T-cell (primary cell): ENCODE measurements at regions not wholly inside any gene's neighbourhood (a gene's known extent, or its start where the extent isn't known, plus 50 kb on each side); places are given as distances from the start of the nearest gene placed in this dataset.
"Not testable (repeated sequence)": the region's sequence is repeated elsewhere in the genome, so short reads cannot be mapped to it uniquely, and the experiment has no call there.

Experiments
- ATAC-seq, 4 experiments: fragments of 200-7000 bp in 3 of 4; fragments of 150-1000 bp in 1 of 4; cut with Tn5 transposase; replicated peaks in 1 of 4; 1 replicate in 3 of 4; 2 replicates in 1 of 4; pipeline ENCODE4 v1.10.0; 2021; ENCODE audit warnings: moderate library complexity in 3 of 4, mild to moderate bottlenecking in 2 of 4, moderate number of reproducible peaks in 1 of 4
- CTCF ChIA-PET, 2 donors: fragments of 300-600 bp; sonication (Branson Sonifier 250); formaldehyde crosslinking; loops; one replicate each; lab custom pipeline; 2022; ENCODE audit warnings: antibody characterized with exemption in 2 of 2; lab: Charles Lee
- POLR2A ChIA-PET, 2 donors: fragments of 300-600 bp; sonication (Branson Sonifier 250); formaldehyde crosslinking; loops; one replicate each; lab custom pipeline; 2022; ENCODE audit warnings: antibody characterized with exemption in 2 of 2; lab: Charles Lee
- DNase-seq, 35 experiments: peaks; one replicate each; pipeline versions ENCODE4 v3.0.0 to v3.0.0-alpha.2; 2013 to 2023
- H3K27ac ChIP-seq: one replicate; pipeline ENCODE4 v1.5.1; 2013; ENCODE audit warnings: low read length
- H3K27me3 ChIP-seq, 2 experiments: replicated peaks in 1 of 2; 1 replicate in 1 of 2; 2 replicates in 1 of 2; pipeline versions ENCODE4 v1.6.1 to v1.7.0; 2013; ENCODE audit warnings: low read length in 1 of 2, mixed read lengths in 1 of 2; ENCODE audit not compliant: control insufficient read depth in 2 of 2, insufficient read depth in 2 of 2; ENCODE audit errors: extremely low read depth in 1 of 2
- H3K36me3 ChIP-seq, 2 donors: 1 replicate in 1 of 2; 2 replicates in 1 of 2; pipeline versions ENCODE4 v1.6.1 to v1.7.0; 2013; ENCODE audit warnings: low read length in 1 of 2; ENCODE audit not compliant: control insufficient read depth in 2 of 2, insufficient read depth in 1 of 2; ENCODE audit errors: extremely low read depth in 1 of 2
- H3K4me1 ChIP-seq, 2 experiments: 1 replicate in 1 of 2; 2 replicates in 1 of 2; pipeline versions ENCODE4 v1.6.1 to v1.7.0; 2013; ENCODE audit warnings: low read length in 2 of 2, mixed read lengths in 1 of 2; ENCODE audit not compliant: insufficient read depth in 2 of 2, control insufficient read depth in 1 of 2; ENCODE audit errors: extremely low read depth in 1 of 2
- H3K4me3 ChIP-seq, 2 donors: 1 replicate in 1 of 2; 2 replicates in 1 of 2; pipeline versions ENCODE4 v1.5.1 to v1.7.0; 2013; ENCODE audit warnings: mild to moderate bottlenecking in 2 of 2, low read length in 1 of 2, moderate library complexity in 1 of 2; ENCODE audit not compliant: control insufficient read depth in 1 of 2; ENCODE audit errors: extremely low read depth in 1 of 2
- H3K9me3 ChIP-seq: 2 replicates; pipeline ENCODE4 v1.7.0; 2013
- H3K27ac Mint-ChIP-seq, 2 donors: one replicate each; pipeline ENCODE4 v1.8.0; 2020 to 2021; ENCODE audit warnings: mild to moderate bottlenecking in 2 of 2, mixed read lengths in 2 of 2
- H3K27me3 Mint-ChIP-seq, 2 donors: one replicate each; pipeline ENCODE4 v1.8.0; 2021 to 2022; ENCODE audit warnings: mixed read lengths in 2 of 2
- H3K36me3 Mint-ChIP-seq: one replicate; pipeline ENCODE4 v1.8.0; 2021; ENCODE audit warnings: mixed read lengths
- H3K4me1 Mint-ChIP-seq, 3 donors: one replicate each; pipeline ENCODE4 v1.8.0; 2020 to 2022; ENCODE audit warnings: mixed read lengths in 3 of 3, mild to moderate bottlenecking in 1 of 3
- H3K4me3 Mint-ChIP-seq, 3 donors: one replicate each; pipeline ENCODE4 v1.8.0; 2020 to 2022; ENCODE audit warnings: mild to moderate bottlenecking in 3 of 3, mixed read lengths in 3 of 3, moderate library complexity in 3 of 3
- H3K9me3 Mint-ChIP-seq, 3 donors: one replicate each; pipeline ENCODE4 v1.8.0; 2020 to 2022; ENCODE audit warnings: mixed read lengths in 3 of 3
- WGBS: methylation state at CpG from one replicate; pipeline ENCODE4 v1.1.5; 2013; ENCODE audit warnings: missing lambda C conversion rate; ENCODE audit not compliant: insufficient coverage; 5-methylcytosine and 5-hydroxymethylcytosine counted together

GRCh38 chr1:187703138-187704130, 874.7 kb downstream of the PLA2G4A start:
- H3K36me3 Mint-ChIP-seq, H3K4me1 Mint-ChIP-seq, H3K27ac ChIP-seq, H3K4me1 ChIP-seq, H3K36me3 ChIP-seq, H3K27ac Mint-ChIP-seq, POLR2A ChIA-PET, H3K27me3 ChIP-seq, H3K9me3 Mint-ChIP-seq, H3K27me3 Mint-ChIP-seq, H3K4me3 Mint-ChIP-seq, DNase-seq, CTCF ChIA-PET, H3K9me3 ChIP-seq, H3K4me3 ChIP-seq, ATAC-seq: not testable (repeated sequence)
- WGBS, result 89% methylated on average over 19 of the region's 46 CpGs

- Mint-ChIP-seq H3K4me3 (no peak overlapping the region), H3K4me1 (no peaks in the 10 kb centered on the region), H3K36me3 (no peaks in the 10 kb centered on the region), H3K9me3 (peaks cover 7 to 11% (median 9%) of the 10 kb centered on the region in 3 donors), H3K27me3 (no peaks in the 10 kb centered on the region), H3K27ac (no peak overlapping the region)
- Histone ChIP-seq H3K36me3 (no peaks in the 10 kb centered on the region), H3K27ac (no peak overlapping the region), H3K27me3 (no peaks in the 10 kb centered on the region), H3K4me3 (no peak overlapping the region), H3K9me3 (no peaks in the 10 kb centered on the region), H3K4me1 (no peaks in the 10 kb centered on the region)
- POLR2A ChIA-PET, result no interaction called here
- no peak for DNase-seq
- WGBS, result no CpG with 5 or more reads among the region's 6 CpGs
- ATAC-seq, result no peak
- CTCF ChIA-PET, result no interaction called here
Observed at GRCh38 chr1:187714470-187714869, 885.7 kb downstream of the PLA2G4A start.

- H3K27me3 Mint-ChIP-seq, result no peaks in the 10 kb centered on the region
- no peak overlapping the region for H3K4me3 Mint-ChIP-seq
- Histone ChIP-seq H3K4me1 (no peaks in the 10 kb centered on the region), H3K27me3 (no peaks in the 10 kb centered on the region), H3K36me3 (no peaks in the 10 kb centered on the region), H3K4me3 (no peak overlapping the region), H3K27ac (no peak overlapping the region), H3K9me3 (no peaks in the 10 kb centered on the region)
- no peaks in the 10 kb centered on the region for H3K4me1 Mint-ChIP-seq
- H3K27ac Mint-ChIP-seq, result no peak overlapping the region
- H3K9me3 Mint-ChIP-seq, result peaks cover 7 to 9% (median 8%) of the 10 kb centered on the region in 3 donors
- H3K36me3 Mint-ChIP-seq, result no peaks in the 10 kb centered on the region
- DNase-seq, result no peak
- CTCF ChIA-PET, result no interaction called here
- ATAC-seq, result no peak
- POLR2A ChIA-PET, result no interaction called here
Observed at GRCh38 chr1:187715483-187715882, 886.7 kb downstream of the PLA2G4A start.

- no peaks in the 10 kb centered on the region for H3K4me1 ChIP-seq
- no CpG with 5 or more reads among the region's 1 CpG for WGBS
- ChIA-PET POLR2A (no interaction called here), CTCF (no interaction called here)
- no peak for DNase-seq
- Mint-ChIP-seq H3K4me3 (no peak overlapping the region), H3K9me3 (peaks cover 4 to 7% (median 6%) of the 10 kb centered on the region in 3 donors), H3K27me3 (no peaks in the 10 kb centered on the region), H3K4me1 (no peaks in the 10 kb centered on the region), H3K36me3 (no peaks in the 10 kb centered on the region), H3K27ac (no peak overlapping the region)
- no peaks in the 10 kb centered on the region for H3K27me3 ChIP-seq
- H3K9me3 ChIP-seq, result no peaks in the 10 kb centered on the region
- no peak overlapping the region for H3K4me3 ChIP-seq
- ATAC-seq, result no peak
- H3K27ac ChIP-seq, result no peak overlapping the region
- H3K36me3 ChIP-seq, result no peaks in the 10 kb centered on the region
Observed at GRCh38 chr1:187716160-187716559, 887.4 kb downstream of the PLA2G4A start.

- DNase-seq (no peak), ATAC-seq (no peak)
- ChIA-PET POLR2A (no interaction called here), CTCF (no interaction called here)
- Histone ChIP-seq H3K36me3 (no peaks in the 10 kb centered on the region), H3K4me1 (no peaks in the 10 kb centered on the region), H3K4me3 (no peak overlapping the region), H3K27me3 (no peaks in the 10 kb centered on the region), H3K9me3 (no peaks in the 10 kb centered on the region), H3K27ac (no peak overlapping the region)
- H3K4me3 Mint-ChIP-seq, result no peak overlapping the region
- peaks cover 3 to 8% (median 6%) of the 10 kb centered on the region in 3 donors for H3K9me3 Mint-ChIP-seq
- 100% methylated on average over 1 of the region's 3 CpGs for WGBS
- no peaks in the 10 kb centered on the region for H3K4me1 Mint-ChIP-seq
- H3K27me3 Mint-ChIP-seq, result no peaks in the 10 kb centered on the region
- H3K36me3 Mint-ChIP-seq, result no peaks in the 10 kb centered on the region
- no peak overlapping the region for H3K27ac Mint-ChIP-seq
Observed at GRCh38 chr1:187718527-187718926, 889.8 kb downstream of the PLA2G4A start.

GRCh38 chr1:187721216-187721615, 892.5 kb downstream of the PLA2G4A start:
- DNase-seq (no peak), ATAC-seq (no peak)
- CTCF ChIA-PET, result no interaction called here
- H3K27me3 ChIP-seq, result no peaks in the 10 kb centered on the region
- Mint-ChIP-seq H3K36me3 (no peaks in the 10 kb centered on the region), H3K9me3 (peaks cover 0 to 11% (median 4%) of the 10 kb centered on the region in 3 donors), H3K27me3 (no peaks in the 10 kb centered on the region), H3K4me1 (no peaks in the 10 kb centered on the region), H3K27ac (no peak overlapping the region), H3K4me3 (no peak overlapping the region)
- POLR2A ChIA-PET, result no interaction called here
- H3K9me3 ChIP-seq, result no peaks in the 10 kb centered on the region
- H3K36me3 ChIP-seq, result no peaks in the 10 kb centered on the region
- H3K4me3 ChIP-seq, result no peak overlapping the region
- H3K27ac ChIP-seq, result no peak overlapping the region
- no peaks in the 10 kb centered on the region for H3K4me1 ChIP-seq
